ENCODE measurements at regions not wholly inside any gene's neighbourhood (a gene's known extent, or its start where the extent isn't known, plus 50 kb on each side); places are given as distances from the start of the nearest gene placed in this dataset.

GRCh38 chr11:134623711-134624110 lies 211.7 kb upstream of the B3GAT1 start:
- intact Hi-C loops (cut with micrococcal nuclease; ENCODE audit: unreplicated experiment) = no loop called here
- Histone ChIP-seq H3K79me2 (ENCODE audit: insufficient read depth, low read length) (no peaks in the 10 kb centered on the region), H3K9ac (ENCODE audit: insufficient read depth, low read depth, low read length) (no peak overlapping the region), H3K4me1 (ENCODE audit: insufficient read depth, low read length) (no peaks in the 10 kb centered on the region), H3K27me3 (ENCODE audit: control insufficient read depth in 1 of 2, insufficient read depth in 2 of 2, low read length in 2 of 2) (peaks cover 4 to 8% of the 10 kb centered on the region in 2 experiments; a peak in 4 of 5 replicates), H3K4me3 (replicated peaks in 1 of 3; ENCODE audit: insufficient read depth in 1 of 3, low read depth in 2 of 3, low read length in 3 of 3) (no peak overlapping the region), H3K27ac (ENCODE audit: extremely low read length, insufficient read depth, low read length) (no peak overlapping the region), H3K4me2 (ENCODE audit: low read depth, low read length) (no peak overlapping the region), H4K20me1 (ENCODE audit: insufficient read depth, low read length) (0 out of 2 replicates have a peak, but pooled peaks cover 2% of the 10 kb centered on the region), H2AFZ (ENCODE audit: low read length) (no peak overlapping the region), H3K36me3 (replicated peaks in 1 of 2; ENCODE audit: control insufficient read depth in 1 of 2, insufficient read depth in 2 of 2, low read length in 2 of 2) (no peaks in the 10 kb centered on the region), H3K9me3 (ENCODE audit: low read length) (no peaks in the 10 kb centered on the region)
- FAIRE-seq (no peak), ATAC-seq (no peak), DNase-seq (ENCODE audit: low spot score) (no peak)
- in situ Hi-C loops (cut with HindIII; ENCODE audit: extremely low pct_ligation_motif_present, low pct_unique_long_range_greater_than_20kb) = no loop called here
- POLR2A ChIA-PET = no interaction called here
- 7% methylated on average over 2 of the region's 5 CpGs for WGBS (ENCODE audit: low lambda C conversion rate)
- CTCF ChIA-PET (ENCODE audit: low intra/inter-chr PET ratio, low total read pairs) = no interaction called here
- no TSS peak for BruUV-seq (replicated peaks)
- TF ChIP-seq, protein P1, sequence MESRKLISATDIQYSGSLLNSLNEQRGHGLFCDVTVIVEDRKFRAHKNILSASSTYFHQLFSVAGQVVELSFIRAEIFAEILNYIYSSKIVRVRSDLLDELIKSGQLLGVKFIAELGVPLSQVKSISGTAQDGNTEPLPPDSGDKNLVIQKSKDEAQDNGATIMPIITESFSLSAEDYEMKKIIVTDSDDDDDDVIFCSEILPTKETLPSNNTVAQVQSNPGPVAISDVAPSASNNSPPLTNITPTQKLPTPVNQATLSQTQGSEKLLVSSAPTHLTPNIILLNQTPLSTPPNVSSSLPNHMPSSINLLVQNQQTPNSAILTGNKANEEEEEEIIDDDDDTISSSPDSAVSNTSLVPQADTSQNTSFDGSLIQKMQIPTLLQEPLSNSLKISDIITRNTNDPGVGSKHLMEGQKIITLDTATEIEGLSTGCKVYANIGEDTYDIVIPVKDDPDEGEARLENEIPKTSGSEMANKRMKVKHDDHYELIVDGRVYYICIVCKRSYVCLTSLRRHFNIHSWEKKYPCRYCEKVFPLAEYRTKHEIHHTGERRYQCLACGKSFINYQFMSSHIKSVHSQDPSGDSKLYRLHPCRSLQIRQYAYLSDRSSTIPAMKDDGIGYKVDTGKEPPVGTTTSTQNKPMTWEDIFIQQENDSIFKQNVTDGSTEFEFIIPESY (CRISPR knock-in tag; IDR thresholded peaks at IDR 0.05) = no peak
- TF ChIP-seq, protein P2, sequence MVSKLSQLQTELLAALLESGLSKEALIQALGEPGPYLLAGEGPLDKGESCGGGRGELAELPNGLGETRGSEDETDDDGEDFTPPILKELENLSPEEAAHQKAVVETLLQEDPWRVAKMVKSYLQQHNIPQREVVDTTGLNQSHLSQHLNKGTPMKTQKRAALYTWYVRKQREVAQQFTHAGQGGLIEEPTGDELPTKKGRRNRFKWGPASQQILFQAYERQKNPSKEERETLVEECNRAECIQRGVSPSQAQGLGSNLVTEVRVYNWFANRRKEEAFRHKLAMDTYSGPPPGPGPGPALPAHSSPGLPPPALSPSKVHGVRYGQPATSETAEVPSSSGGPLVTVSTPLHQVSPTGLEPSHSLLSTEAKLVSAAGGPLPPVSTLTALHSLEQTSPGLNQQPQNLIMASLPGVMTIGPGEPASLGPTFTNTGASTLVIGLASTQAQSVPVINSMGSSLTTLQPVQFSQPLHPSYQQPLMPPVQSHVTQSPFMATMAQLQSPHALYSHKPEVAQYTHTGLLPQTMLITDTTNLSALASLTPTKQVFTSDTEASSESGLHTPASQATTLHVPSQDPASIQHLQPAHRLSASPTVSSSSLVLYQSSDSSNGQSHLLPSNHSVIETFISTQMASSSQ (IDR thresholded peaks at IDR 0.05; ENCODE audit: low read depth) = no peak
- TF ChIP-seq, protein P2 (CRISPR knock-in tag; IDR thresholded peaks at IDR 0.05; ENCODE audit: borderline replicate concordance) = no peak
- TF ChIP-seq MAF1 (CRISPR knock-in tag; IDR thresholded peaks at IDR 0.05; ENCODE audit: borderline replicate concordance) (no peak), ZFP90 (CRISPR knock-in tag; IDR thresholded peaks at IDR 0.05; ENCODE audit: borderline replicate concordance) (no peak), ZNF280B (CRISPR knock-in tag; IDR thresholded peaks at IDR 0.05; ENCODE audit: borderline replicate concordance) (no peak), ZMYM3 (CRISPR knock-in tag; IDR thresholded peaks at IDR 0.05) (no peak), ZNF597 (CRISPR knock-in tag; IDR thresholded peaks at IDR 0.05) (no peak), SIN3B (IDR thresholded peaks at IDR 0.05; ENCODE audit: low read length) (no peak), ZNF775 (CRISPR knock-in tag; IDR thresholded peaks at IDR 0.05; ENCODE audit: borderline replicate concordance) (no peak), SIN3A (IDR thresholded peaks at IDR 0.05; ENCODE audit: borderline replicate concordance, low read depth, low read length) (no peak), KDM3A (CRISPR knock-in tag; IDR thresholded peaks at IDR 0.05; ENCODE audit: low read depth) (no peak)
- TF ChIP-seq, protein P3, sequence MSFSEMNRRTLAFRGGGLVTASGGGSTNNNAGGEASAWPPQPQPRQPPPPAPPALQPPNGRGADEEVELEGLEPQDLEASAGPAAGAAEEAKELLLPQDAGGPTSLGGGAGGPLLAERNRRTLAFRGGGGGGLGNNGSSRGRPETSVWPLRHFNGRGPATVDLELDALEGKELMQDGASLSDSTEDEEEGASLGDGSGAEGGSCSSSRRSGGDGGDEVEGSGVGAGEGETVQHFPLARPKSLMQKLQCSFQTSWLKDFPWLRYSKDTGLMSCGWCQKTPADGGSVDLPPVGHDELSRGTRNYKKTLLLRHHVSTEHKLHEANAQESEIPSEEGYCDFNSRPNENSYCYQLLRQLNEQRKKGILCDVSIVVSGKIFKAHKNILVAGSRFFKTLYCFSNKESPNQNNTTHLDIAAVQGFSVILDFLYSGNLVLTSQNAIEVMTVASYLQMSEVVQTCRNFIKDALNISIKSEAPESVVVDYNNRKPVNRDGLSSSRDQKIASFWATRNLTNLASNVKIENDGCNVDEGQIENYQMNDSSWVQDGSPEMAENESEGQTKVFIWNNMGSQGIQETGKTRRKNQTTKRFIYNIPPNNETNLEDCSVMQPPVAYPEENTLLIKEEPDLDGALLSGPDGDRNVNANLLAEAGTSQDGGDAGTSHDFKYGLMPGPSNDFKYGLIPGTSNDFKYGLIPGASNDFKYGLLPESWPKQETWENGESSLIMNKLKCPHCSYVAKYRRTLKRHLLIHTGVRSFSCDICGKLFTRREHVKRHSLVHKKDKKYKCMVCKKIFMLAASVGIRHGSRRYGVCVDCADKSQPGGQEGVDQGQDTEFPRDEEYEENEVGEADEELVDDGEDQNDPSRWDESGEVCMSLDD (CRISPR knock-in tag; IDR thresholded peaks at IDR 0.05; ENCODE audit: borderline replicate concordance) = no peak
